Gastrocnemius medialis (tissue), 4 donors: ENCODE measurements at regions not wholly inside any gene's neighbourhood (a gene's known extent, or its start where the extent isn't known, plus 50 kb on each side); places are given as distances from the start of the nearest gene placed in this dataset.

Experiments
- ATAC-seq, 2 donors: fragments of 150-250 bp; one replicate each; pipeline ENCODE4 v1.9.1; 2016
- DNase-seq, 2 donors: peaks; one replicate each; pipeline ENCODE4 v3.0.0-alpha.2; 2019
- H3K27ac ChIP-seq, 4 donors: fragments of 200-600 bp; sonication (generic); 1 replicate in 1 of 4; 2 replicates in 3 of 4; pipeline ENCODE4 v1.5.1; 2016 to 2018; ENCODE audit warnings: mild to moderate bottlenecking in 2 of 4, moderate library complexity in 1 of 4
- H3K27me3 ChIP-seq, 3 donors: fragments of 200-600 bp; sonication (generic) in 2 of 3; 1 replicate in 1 of 3; 2 replicates in 2 of 3; pipeline versions ENCODE4 v1.5.1 to v1.6.0; 2016 to 2019; ENCODE audit warnings: mild to moderate bottlenecking in 1 of 3, moderate library complexity in 1 of 3
- H3K36me3 ChIP-seq, 2 donors: fragments of 200-600 bp; sonication (generic) in 1 of 2; one replicate each; pipeline ENCODE4 v1.5.1; 2017 to 2018
- H3K4me1 ChIP-seq, 2 donors: fragments of 200-600 bp; sonication (generic) in 1 of 2; one replicate each; pipeline ENCODE4 v1.5.1; 2016 to 2017; ENCODE audit warnings: mild to moderate bottlenecking in 2 of 2
- H3K4me3 ChIP-seq, 4 donors: fragments of 200-600 bp; sonication (generic) in 3 of 4; 1 replicate in 1 of 4; 2 replicates in 3 of 4; pipeline ENCODE4 v1.5.1; 2016 to 2019; ENCODE audit warnings: mild to moderate bottlenecking in 2 of 4
- H3K9me3 ChIP-seq, 3 donors: fragments of 200-600 bp; sonication (generic) in 2 of 3; 1 replicate in 1 of 3; 2 replicates in 2 of 3; pipeline ENCODE4 v1.5.1; 2016 to 2019
- CTCF ChIP-seq, 5 experiments: fragments of 450-650 bp in 3 of 5; fragments of 200-600 bp in 2 of 5; sonication (generic) in 2 of 5; IDR thresholded peaks in 4 of 5; conservative IDR thresholded peaks in 1 of 5; 1 replicate in 4 of 5; 2 replicates in 1 of 5; pipeline ENCODE4 v1.5.1; 2016 to 2019; ENCODE audit warnings: antibody characterized with exemption in 5 of 5, mild to moderate bottlenecking in 3 of 5, moderate library complexity in 3 of 5
- POLR2A ChIP-seq, 2 donors: fragments of 450-650 bp; IDR thresholded peaks; one replicate each; pipeline ENCODE4 v1.6.1; 2017; ENCODE audit warnings: antibody characterized with exemption in 2 of 2, mild to moderate bottlenecking in 2 of 2, moderate library complexity in 2 of 2
- in situ Hi-C, 4 donors: fragments of 200-750 bp; cut with MboI; loops; one replicate each; pipeline versions ENCODE4 v1.15.0 to v1.8.0; 2017; ENCODE audit warnings: low sequenced_read_pairs in 4 of 4
- intact Hi-C: fragments of 100-400 bp; cut with DNase I; formaldehyde crosslinking; loops from one replicate; pipeline ENCODE4 v1.15.1; 2023; ENCODE audit warnings: low total_unique reads

GRCh38 chr20:29299811-29300578 lies 1957.5 kb upstream of the DEFB115 start:
- H3K27ac ChIP-seq: no peak overlapping the region
- H3K4me1 ChIP-seq: no peaks in the 10 kb centered on the region
- no peak for DNase-seq
- no peak overlapping the region for H3K4me3 ChIP-seq
- ATAC-seq: no peak
- no peaks in the 10 kb centered on the region for H3K9me3 ChIP-seq
- no peak for TF ChIP-seq CTCF (IDR thresholded peaks at IDR 0.05 in 4 of 5, conservative IDR thresholded peaks at IDR 0.05 in 1 of 5)
- no peak for TF ChIP-seq POLR2A (IDR thresholded peaks at IDR 0.05)
- in situ Hi-C loops (no loop called here), intact Hi-C loops (no loop called here)
- H3K27me3 ChIP-seq: no peaks in the 10 kb centered on the region
- no peaks in the 10 kb centered on the region for H3K36me3 ChIP-seq

- in situ Hi-C loops: no loop called here
- no peak overlapping the region for H3K4me3 ChIP-seq
- no peak for DNase-seq
- no peaks in the 10 kb centered on the region for H3K36me3 ChIP-seq
- no peaks in the 10 kb centered on the region for H3K4me1 ChIP-seq
- no peaks in the 10 kb centered on the region for H3K9me3 ChIP-seq
- TF ChIP-seq CTCF (IDR thresholded peaks at IDR 0.05 in 4 of 5, conservative IDR thresholded peaks at IDR 0.05 in 1 of 5): no peak
- TF ChIP-seq POLR2A (IDR thresholded peaks at IDR 0.05): no peak
- H3K27ac ChIP-seq: no peak overlapping the region
- no peak for ATAC-seq
- H3K27me3 ChIP-seq: no peaks in the 10 kb centered on the region
- intact Hi-C loops: no loop called here
Measured at GRCh38 chr20:29300579-29301551, 1956.6 kb upstream of the DEFB115 start.

GRCh38 chr20:29301624-29302259 lies 1955.7 kb upstream of the DEFB115 start:
- Histone ChIP-seq H3K4me1 (no peaks in the 10 kb centered on the region), H3K4me3 (no peak overlapping the region), H3K9me3 (no peaks in the 10 kb centered on the region), H3K27ac (no peak overlapping the region), H3K36me3 (no peaks in the 10 kb centered on the region), H3K27me3 (no peaks in the 10 kb centered on the region)
- in situ Hi-C loops: no loop called here
- no peak for TF ChIP-seq CTCF (IDR thresholded peaks at IDR 0.05 in 4 of 5, conservative IDR thresholded peaks at IDR 0.05 in 1 of 5)
- no peak for TF ChIP-seq POLR2A (IDR thresholded peaks at IDR 0.05)
- no peak for ATAC-seq
- intact Hi-C loops: no loop called here
- DNase-seq: no peak

DNA sequence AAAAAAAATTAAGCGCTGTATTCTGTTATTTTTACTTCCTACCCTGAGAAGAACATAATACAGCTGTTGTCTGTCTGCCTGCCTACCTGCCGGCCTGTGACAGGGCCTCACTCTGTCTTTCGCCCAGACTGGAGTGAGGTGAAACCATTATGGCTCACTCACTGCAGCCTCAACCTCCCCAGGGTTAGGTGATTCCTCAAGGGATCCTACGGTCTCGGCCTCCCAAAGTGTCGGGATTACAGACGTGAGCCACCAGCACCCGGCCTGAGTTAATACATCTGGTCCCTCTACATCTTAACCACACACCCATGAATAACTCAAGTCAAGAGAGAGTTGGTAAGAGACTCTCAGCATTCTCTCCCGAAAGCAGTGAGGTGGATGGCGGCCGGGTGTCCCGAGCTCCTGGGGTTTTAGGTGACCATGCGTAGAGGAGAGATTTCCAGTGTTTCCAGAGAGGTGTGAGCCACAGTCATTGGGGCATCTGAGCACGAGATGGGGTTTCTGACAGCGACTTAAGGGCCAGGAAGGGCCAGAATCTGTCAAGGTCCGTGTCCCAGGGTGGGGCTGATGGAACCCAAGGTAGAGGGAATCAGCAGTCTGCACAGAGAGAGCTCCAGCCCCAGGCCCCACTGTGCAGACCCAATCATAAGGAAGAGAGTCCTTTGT lies 1954.4 kb upstream of the DEFB115 start:
- DNase-seq (no peak), ATAC-seq (no peak)
- Histone ChIP-seq H3K4me1 (no peaks in the 10 kb centered on the region), H3K36me3 (no peaks in the 10 kb centered on the region), H3K9me3 (no peaks in the 10 kb centered on the region), H3K27me3 (no peaks in the 10 kb centered on the region), H3K27ac (no peak overlapping the region), H3K4me3 (no peak overlapping the region)
- intact Hi-C loops (no loop called here), in situ Hi-C loops (no loop called here)
- TF ChIP-seq POLR2A (IDR thresholded peaks at IDR 0.05): no peak
- TF ChIP-seq CTCF (IDR thresholded peaks at IDR 0.05 in 4 of 5, conservative IDR thresholded peaks at IDR 0.05 in 1 of 5): no peak
